Sigmoid colon (tissue), 4 donors: ENCODE measurements at regions not wholly inside any gene's neighbourhood (a gene's known extent, or its start where the extent isn't known, plus 50 kb on each side); places are given as distances from the start of the nearest gene placed in this dataset.
"Not testable (repeated sequence)": the region's sequence is repeated elsewhere in the genome, so short reads cannot be mapped to it uniquely, and the experiment has no call there.

ENCODE experiments used
- CTCF ChIP-seq, 4 experiments: fragments of 450-650 bp in 3 of 4; fragments of 200-600 bp in 1 of 4; IDR thresholded peaks; one replicate each; pipeline ENCODE4 v1.5.1; 2016 to 2019; ENCODE audit warnings: antibody characterized with exemption in 4 of 4, mild to moderate bottlenecking in 3 of 4, moderate library complexity in 2 of 4
- EP300 ChIP-seq, 4 donors: sonication (generic); formaldehyde crosslinking; IDR thresholded peaks; one replicate each; pipeline ENCODE4 v1.6.1; 2017; ENCODE audit warnings: antibody characterized with exemption in 4 of 4
- POLR2A ChIP-seq, 2 donors: fragments of 450-650 bp; IDR thresholded peaks; one replicate each; pipeline ENCODE4 v1.6.1; 2016; ENCODE audit warnings: antibody characterized with exemption in 2 of 2, mild to moderate bottlenecking in 2 of 2, moderate library complexity in 2 of 2
- POLR2AphosphoS5 ChIP-seq, 4 donors: sonication (generic); formaldehyde crosslinking; IDR thresholded peaks; one replicate each; pipeline ENCODE4 v1.6.1; 2017; ENCODE audit warnings: antibody characterized with exemption in 4 of 4

GRCh38 chr5:174497939-174498338 is 226.4 kb upstream of the MSX2 start:
- not testable (repeated sequence) for TF ChIP-seq POLR2A, CTCF, POLR2AphosphoS5, EP300 (IDR thresholded peaks at IDR 0.05)
